ENCODE measurements at regions not wholly inside any gene's neighbourhood (a gene's known extent, or its start where the extent isn't known, plus 50 kb on each side); places are given as distances from the start of the nearest gene placed in this dataset.

DNA sequence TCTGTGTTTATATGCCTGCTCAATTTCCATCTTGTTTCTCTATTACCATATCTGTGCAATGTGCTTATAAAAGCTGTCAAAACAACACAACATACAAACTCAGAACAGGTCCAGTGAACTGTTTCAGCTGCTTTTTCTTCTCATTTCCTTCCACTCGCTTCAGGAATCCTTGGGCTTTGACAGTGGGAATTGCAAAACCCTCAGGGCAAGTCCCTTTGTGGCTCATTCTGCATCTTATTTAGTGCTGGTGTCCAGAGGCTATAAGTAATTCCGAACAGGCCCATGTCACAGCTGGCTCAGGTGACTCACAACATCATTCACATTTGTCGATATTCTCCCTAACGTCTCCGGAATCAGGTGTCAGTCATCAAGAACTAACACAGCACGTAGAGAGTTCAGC is 309.9 kb upstream of the ZNF521 start:
- DNase-seq (ENCODE audit: low read depth): no peak
- no peak for TF ChIP-seq CTCF (conservative IDR thresholded peaks at IDR 0.05; ENCODE audit: control insufficient read depth, insufficient read depth, low read depth, low read length)
- no peak overlapping the region for H3K4me3 ChIP-seq (ENCODE audit: control insufficient read depth, low read depth, low read length)

DNA sequence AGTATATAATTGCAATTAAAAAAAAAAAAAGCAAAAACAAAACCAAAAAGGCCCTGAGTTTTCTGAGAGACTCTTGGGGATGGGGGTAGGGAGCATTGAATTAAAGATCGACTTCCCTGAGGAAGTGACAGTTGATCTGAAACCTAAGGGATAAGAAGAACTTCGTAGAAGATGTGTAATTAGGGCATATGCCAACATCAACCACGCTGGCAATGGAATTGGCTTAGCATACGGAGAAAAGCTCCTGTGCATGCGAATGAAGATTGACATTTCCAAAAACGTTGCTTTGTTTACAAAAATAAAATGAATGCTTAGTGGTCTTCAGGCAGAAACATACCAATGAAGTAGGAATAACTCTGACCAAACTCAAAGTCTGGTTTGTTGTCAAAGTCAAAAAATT is 307.6 kb upstream of the ZNF521 start:
- DNase-seq (ENCODE audit: low read depth): no peak
- no peak for TF ChIP-seq CTCF (conservative IDR thresholded peaks at IDR 0.05; ENCODE audit: control insufficient read depth, insufficient read depth, low read depth, low read length)

GRCh38 chr18:25658476-25658875 is 306.5 kb upstream of the ZNF521 start:
- no peak overlapping the region for H3K4me3 ChIP-seq (ENCODE audit: control insufficient read depth, low read depth, low read length)
- DNase-seq (ENCODE audit: low read depth): no peak
- TF ChIP-seq CTCF (conservative IDR thresholded peaks at IDR 0.05; ENCODE audit: control insufficient read depth, insufficient read depth, low read depth, low read length): no peak

More for the DNA sequence above, 307.6 kb upstream of the ZNF521 start:
- no peak overlapping the region for H3K4me3 ChIP-seq (ENCODE audit: control insufficient read depth, low read depth, low read length)

GRCh38 chr18:25651553-25651952 is 299.6 kb upstream of the ZNF521 start:
- no peak for TF ChIP-seq CTCF (conservative IDR thresholded peaks at IDR 0.05; ENCODE audit: control insufficient read depth, insufficient read depth, low read depth, low read length)
- H3K4me3 ChIP-seq (ENCODE audit: control insufficient read depth, low read depth, low read length): no peak overlapping the region
- no peak for DNase-seq (ENCODE audit: low read depth)

DNA sequence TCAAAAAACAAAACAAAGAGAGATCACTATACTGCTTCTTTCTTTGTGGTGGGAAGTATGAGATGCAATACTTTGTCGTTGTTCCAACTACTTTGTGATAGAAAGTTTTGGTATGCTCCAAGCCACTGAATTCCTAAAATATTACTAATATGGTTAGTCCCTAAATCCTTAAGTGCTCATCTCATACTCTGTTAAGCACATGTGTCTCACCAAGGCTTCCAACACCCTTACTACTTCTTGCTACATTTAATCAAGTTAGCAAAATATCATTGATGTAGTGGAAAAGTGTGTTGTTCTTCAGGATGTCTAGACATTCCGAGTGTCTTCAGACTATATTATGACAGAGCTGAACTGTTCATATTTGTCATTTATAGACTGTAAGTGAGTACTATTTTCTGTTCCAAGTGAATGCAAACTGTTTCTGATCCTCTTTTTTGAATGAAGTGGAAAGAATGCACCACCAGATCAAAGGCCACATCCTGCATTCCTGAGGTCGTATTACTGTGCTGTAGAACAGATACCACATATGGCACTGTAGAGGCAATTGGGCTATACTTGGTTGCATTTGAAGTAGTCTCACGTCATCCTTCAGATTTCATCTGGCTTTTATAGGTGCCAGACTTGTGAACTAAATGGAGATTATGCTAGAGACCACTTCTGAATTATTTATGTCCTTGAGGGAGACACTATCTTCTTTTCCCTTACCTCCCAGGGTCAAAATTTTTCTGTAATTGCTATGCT is 298.4 kb upstream of the ZNF521 start:
- no peak for TF ChIP-seq CTCF (conservative IDR thresholded peaks at IDR 0.05; ENCODE audit: control insufficient read depth, insufficient read depth, low read depth, low read length)
- H3K4me3 ChIP-seq (ENCODE audit: control insufficient read depth, low read depth, low read length): no peak overlapping the region
- DNase-seq (ENCODE audit: low read depth): peak; percentile 97

DNA sequence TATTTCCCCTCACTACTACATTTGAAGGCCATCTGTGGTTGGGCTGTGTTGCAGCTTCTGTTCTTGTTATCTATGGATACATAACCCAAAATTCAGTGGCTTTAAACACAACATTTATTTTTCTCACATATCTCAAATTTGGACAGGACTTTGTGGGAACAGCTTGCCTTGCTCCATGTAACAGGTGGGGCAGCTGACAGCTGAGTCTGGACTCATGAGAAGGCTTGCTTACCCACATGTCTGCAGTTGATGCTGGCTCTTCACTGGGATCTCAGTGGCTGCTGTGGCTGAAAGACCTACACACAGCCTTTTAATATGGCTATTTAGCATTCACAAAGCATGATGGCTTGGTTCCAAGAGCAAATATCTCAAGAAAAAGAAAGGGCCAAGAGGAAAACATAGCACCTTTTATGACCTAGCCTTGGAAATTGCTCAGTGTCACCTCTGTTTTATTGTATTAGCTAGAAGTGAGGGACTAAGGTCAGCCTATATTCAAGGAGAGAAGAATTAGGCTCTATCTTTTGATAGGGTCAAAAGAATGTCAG is 296.8 kb upstream of the ZNF521 start:
- H3K4me3 ChIP-seq (ENCODE audit: control insufficient read depth, low read depth, low read length): no peak overlapping the region
- DNase-seq (ENCODE audit: low read depth): no peak
- TF ChIP-seq CTCF (conservative IDR thresholded peaks at IDR 0.05; ENCODE audit: control insufficient read depth, insufficient read depth, low read depth, low read length): no peak

Data from fibroblast of mammary gland (primary cell).